ENCODE measurements at regions not wholly inside any gene's neighbourhood (a gene's known extent, or its start where the extent isn't known, plus 50 kb on each side); places are given as distances from the start of the nearest gene placed in this dataset.

GRCh38 chr6:100181309-100181708, 187.3 kb upstream of the MCHR2 start:
- no peak for DNase-seq (ENCODE audit: low read depth, low spot score)

- no peak for DNase-seq (ENCODE audit: low read depth, low spot score)
Observed at GRCh38 chr6:100179576-100179975, 185.6 kb upstream of the MCHR2 start.

- no peak for DNase-seq (ENCODE audit: low read depth, low spot score)
Observed at GRCh38 chr6:100177956-100178355, 183.9 kb upstream of the MCHR2 start.

GRCh38 chr6:100176951-100177710, 183.1 kb upstream of the MCHR2 start:
- DNase-seq (ENCODE audit: low read depth, low spot score), result no peak

GRCh38 chr6:100176311-100176950, 182.4 kb upstream of the MCHR2 start:
- peak; percentile 18 for DNase-seq (ENCODE audit: low read depth, low spot score)

GRCh38 chr6:100175814-100176310, 181.8 kb upstream of the MCHR2 start:
- DNase-seq (ENCODE audit: low read depth, low spot score), result peak; percentile 26

GRCh38 chr6:100173211-100173610, 179.2 kb upstream of the MCHR2 start:
- DNase-seq (ENCODE audit: low read depth, low spot score), result no peak

- DNase-seq (ENCODE audit: low read depth, low spot score), result no peak
Observed at GRCh38 chr6:100172322-100172713, 178.3 kb upstream of the MCHR2 start.

- DNase-seq (ENCODE audit: low read depth, low spot score), result no peak
Observed at GRCh38 chr6:100171533-100172321, 177.7 kb upstream of the MCHR2 start.

- DNase-seq (ENCODE audit: low read depth, low spot score), result no peak
Observed at GRCh38 chr6:100168148-100168547, 174.1 kb upstream of the MCHR2 start.

GRCh38 chr6:100167585-100167984, 173.6 kb upstream of the MCHR2 start:
- DNase-seq (ENCODE audit: low read depth, low spot score), result no peak

- no peak for DNase-seq (ENCODE audit: low read depth, low spot score)
Observed at GRCh38 chr6:100166956-100167355, 172.9 kb upstream of the MCHR2 start.

- no peak for DNase-seq (ENCODE audit: low read depth, low spot score)
Observed at GRCh38 chr6:100165442-100165841, 171.4 kb upstream of the MCHR2 start.

GRCh38 chr6:100163035-100163434, 169.0 kb upstream of the MCHR2 start:
- DNase-seq (ENCODE audit: low read depth, low spot score), result no peak

GRCh38 chr6:100161782-100162365, 167.9 kb upstream of the MCHR2 start:
- DNase-seq (ENCODE audit: low read depth, low spot score), result no peak

GRCh38 chr6:100160930-100161329, 166.9 kb upstream of the MCHR2 start:
- no peak for DNase-seq (ENCODE audit: low read depth, low spot score)

GRCh38 chr6:100155141-100155540, 161.1 kb upstream of the MCHR2 start:
- DNase-seq (ENCODE audit: low read depth, low spot score), result no peak

GRCh38 chr6:100153636-100154275, 159.7 kb upstream of the MCHR2 start:
- no peak for DNase-seq (ENCODE audit: low read depth, low spot score)

GRCh38 chr6:100152201-100152600, 158.2 kb upstream of the MCHR2 start:
- no peak for DNase-seq (ENCODE audit: low read depth, low spot score)

- DNase-seq (ENCODE audit: low read depth, low spot score), result no peak
Observed at GRCh38 chr6:100144991-100145390, 151.0 kb upstream of the MCHR2 start.

- DNase-seq (ENCODE audit: low read depth, low spot score), result no peak
Observed at GRCh38 chr6:100138346-100139022, 144.5 kb upstream of the MCHR2 start.

Measured in smooth muscle cell of the brain vasculature (primary cell).